GM13976 (cell line): ENCODE measurements at regions not wholly inside any gene's neighbourhood (a gene's known extent, or its start where the extent isn't known, plus 50 kb on each side); places are given as distances from the start of the nearest gene placed in this dataset.

Experiments
- DNase-seq: peaks from one replicate; pipeline ENCODE4 v3.0.0; 2012; ENCODE audit warnings: low spot score
- in situ Hi-C: fragments of 300-500 bp; cut with MboI; formaldehyde crosslinking; loops from one replicate; pipeline ENCODE4 v1.12.0; 2022; ENCODE audit warnings: low sequenced_read_pairs, mixed read lengths, inconsistent platforms; ENCODE audit not compliant: unreplicated experiment
- TF ChIP-seq, protein P1 (sequence below): IDR thresholded peaks from 2 replicates; pipeline ENCODE4 v1.5.1; 2012; ENCODE audit warnings: borderline replicate concordance, mild to moderate bottlenecking; ENCODE audit not compliant: insufficient read depth; ENCODE audit errors: extremely low read depth, missing control alignments, control extremely low read depth

- DNase-seq, result no peak
- in situ Hi-C loops, result loop anchor here (10.0 kb wide), 1 partner anchor 1102 kb away; a partner anchor contains a TSS
- TF ChIP-seq, protein P1, sequence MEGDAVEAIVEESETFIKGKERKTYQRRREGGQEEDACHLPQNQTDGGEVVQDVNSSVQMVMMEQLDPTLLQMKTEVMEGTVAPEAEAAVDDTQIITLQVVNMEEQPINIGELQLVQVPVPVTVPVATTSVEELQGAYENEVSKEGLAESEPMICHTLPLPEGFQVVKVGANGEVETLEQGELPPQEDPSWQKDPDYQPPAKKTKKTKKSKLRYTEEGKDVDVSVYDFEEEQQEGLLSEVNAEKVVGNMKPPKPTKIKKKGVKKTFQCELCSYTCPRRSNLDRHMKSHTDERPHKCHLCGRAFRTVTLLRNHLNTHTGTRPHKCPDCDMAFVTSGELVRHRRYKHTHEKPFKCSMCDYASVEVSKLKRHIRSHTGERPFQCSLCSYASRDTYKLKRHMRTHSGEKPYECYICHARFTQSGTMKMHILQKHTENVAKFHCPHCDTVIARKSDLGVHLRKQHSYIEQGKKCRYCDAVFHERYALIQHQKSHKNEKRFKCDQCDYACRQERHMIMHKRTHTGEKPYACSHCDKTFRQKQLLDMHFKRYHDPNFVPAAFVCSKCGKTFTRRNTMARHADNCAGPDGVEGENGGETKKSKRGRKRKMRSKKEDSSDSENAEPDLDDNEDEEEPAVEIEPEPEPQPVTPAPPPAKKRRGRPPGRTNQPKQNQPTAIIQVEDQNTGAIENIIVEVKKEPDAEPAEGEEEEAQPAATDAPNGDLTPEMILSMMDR, result no peak
These were observed 110.3 kb upstream of the PRSS16 start for GRCh38 chr6:27136978-27137814.

- no peak for DNase-seq
- TF ChIP-seq, protein P1, result no peak
- in situ Hi-C loops, result loop anchor here (10.0 kb wide), 1 partner anchor 1104 kb away; a partner anchor contains a TSS
These were observed 109.1 kb upstream of the PRSS16 start for GRCh38 chr6:27138406-27138805.

GRCh38 chr6:27138837-27139755 lies 108.4 kb upstream of the PRSS16 start:
- TF ChIP-seq, protein P1, result no peak
- in situ Hi-C loops, result loop anchor here (10.0 kb wide), 1 partner anchor 1104 kb away; a partner anchor contains a TSS
- peak; percentile 69 for DNase-seq

GRCh38 chr6:27139756-27140579 lies 107.5 kb upstream of the PRSS16 start:
- DNase-seq, result no peak
- in situ Hi-C loops, result loop anchor here (10.0 kb wide), 1 partner anchor 1105 kb away; a partner anchor contains a TSS
- TF ChIP-seq, protein P1, result no peak

DNA sequence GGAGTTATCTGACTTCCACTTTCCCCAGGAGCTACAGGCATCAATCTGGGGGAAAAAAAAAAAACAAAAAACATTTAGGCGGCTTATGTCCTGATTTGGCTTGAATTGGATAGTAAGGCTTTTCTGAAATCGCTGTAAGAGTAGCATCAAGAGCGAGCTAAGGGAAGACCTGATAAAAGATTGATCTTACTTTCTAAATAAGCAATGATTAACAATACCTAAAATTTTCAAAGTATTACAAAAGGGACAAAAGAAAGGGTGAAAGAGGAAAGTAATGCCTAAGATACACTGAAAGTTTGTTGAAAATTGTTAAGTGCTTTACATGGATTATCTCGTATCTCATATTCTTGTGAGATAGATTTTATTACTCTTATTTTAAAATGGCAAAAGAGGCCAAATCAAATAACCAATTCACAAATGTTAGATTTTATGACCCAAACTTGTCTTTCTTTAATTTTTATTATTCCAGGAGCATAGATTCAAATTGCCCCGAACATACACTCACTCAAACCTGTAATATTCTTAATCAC lies 106.4 kb upstream of the PRSS16 start:
- in situ Hi-C loops, result no loop called here
- DNase-seq, result no peak

More for the DNA sequence above, 106.4 kb upstream of the PRSS16 start:
- TF ChIP-seq, protein P1, result no peak
